ENCODE measurements at regions not wholly inside any gene's neighbourhood (a gene's known extent, or its start where the extent isn't known, plus 50 kb on each side); places are given as distances from the start of the nearest gene placed in this dataset.

DNA sequence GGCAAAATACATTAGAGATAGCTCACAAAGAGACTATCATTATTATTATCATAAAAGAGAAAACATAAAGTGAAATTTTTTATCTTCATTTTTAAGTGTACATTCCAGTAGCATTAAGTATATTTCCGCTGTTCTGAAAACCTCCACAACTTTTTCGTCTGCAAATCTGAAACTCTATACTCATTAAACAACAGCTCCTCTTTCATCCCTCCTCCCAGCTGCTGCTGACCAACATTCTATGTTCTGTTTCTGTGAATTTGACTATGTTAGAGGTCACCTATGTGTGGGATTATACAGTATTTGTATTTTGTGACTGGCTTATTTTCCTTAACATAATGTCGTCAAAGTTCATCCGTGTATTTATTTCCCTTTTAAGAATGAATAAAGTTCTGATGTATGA, 429.3 kb upstream of the TPK1 start (continued):
- TF ChIP-seq SIN3A (IDR thresholded peaks at IDR 0.05; ENCODE audit: low read depth) (no peak), SP1 (IDR thresholded peaks at IDR 0.05; ENCODE audit: low read depth) (no peak), CBX3 (IDR thresholded peaks at IDR 0.05; ENCODE audit: low read depth) (no peak), ZFX (IDR thresholded peaks at IDR 0.05) (no peak)
- TF ChIP-seq, protein P1, sequence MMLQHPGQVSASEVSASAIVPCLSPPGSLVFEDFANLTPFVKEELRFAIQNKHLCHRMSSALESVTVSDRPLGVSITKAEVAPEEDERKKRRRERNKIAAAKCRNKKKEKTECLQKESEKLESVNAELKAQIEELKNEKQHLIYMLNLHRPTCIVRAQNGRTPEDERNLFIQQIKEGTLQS (IDR thresholded peaks at IDR 0.05) = no peak

DNA sequence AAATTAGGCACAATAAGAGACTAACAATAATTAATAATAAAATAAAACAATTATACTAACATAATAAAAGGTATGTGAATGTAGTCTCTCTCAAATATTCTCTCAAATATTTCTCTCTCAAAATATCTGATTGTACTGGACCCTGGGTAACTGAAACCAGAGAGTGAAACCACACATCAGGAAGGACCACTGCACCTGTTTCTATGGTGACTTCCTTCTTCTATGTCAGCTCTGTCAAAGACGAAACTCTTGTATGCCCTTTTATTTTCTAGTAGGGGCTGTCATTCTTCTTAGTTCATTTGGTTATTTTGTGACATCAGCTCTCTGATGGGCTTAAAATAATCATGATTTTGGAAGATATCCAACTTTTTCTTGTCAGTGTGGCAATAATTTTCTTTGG, 428.0 kb upstream of the TPK1 start:
- H3K9ac ChIP-seq (ENCODE audit: low read length) = no peak overlapping the region
- peaks cover 5 to 17% of the 10 kb centered on the region in 2 experiments; a peak in 2 of 4 replicates for H3K9me3 ChIP-seq (ENCODE audit: control insufficient read depth in 1 of 2, insufficient read depth in 1 of 2, low read depth in 1 of 2, low read length in 2 of 2)
- RAD21 ChIA-PET (ENCODE audit: low non-redundant PET in 1 of 2, low total read pairs in 2 of 2, uncharacterized antibody in 2 of 2, unreplicated experiment in 2 of 2) = no interaction called here
- TF ChIP-seq, protein P2, sequence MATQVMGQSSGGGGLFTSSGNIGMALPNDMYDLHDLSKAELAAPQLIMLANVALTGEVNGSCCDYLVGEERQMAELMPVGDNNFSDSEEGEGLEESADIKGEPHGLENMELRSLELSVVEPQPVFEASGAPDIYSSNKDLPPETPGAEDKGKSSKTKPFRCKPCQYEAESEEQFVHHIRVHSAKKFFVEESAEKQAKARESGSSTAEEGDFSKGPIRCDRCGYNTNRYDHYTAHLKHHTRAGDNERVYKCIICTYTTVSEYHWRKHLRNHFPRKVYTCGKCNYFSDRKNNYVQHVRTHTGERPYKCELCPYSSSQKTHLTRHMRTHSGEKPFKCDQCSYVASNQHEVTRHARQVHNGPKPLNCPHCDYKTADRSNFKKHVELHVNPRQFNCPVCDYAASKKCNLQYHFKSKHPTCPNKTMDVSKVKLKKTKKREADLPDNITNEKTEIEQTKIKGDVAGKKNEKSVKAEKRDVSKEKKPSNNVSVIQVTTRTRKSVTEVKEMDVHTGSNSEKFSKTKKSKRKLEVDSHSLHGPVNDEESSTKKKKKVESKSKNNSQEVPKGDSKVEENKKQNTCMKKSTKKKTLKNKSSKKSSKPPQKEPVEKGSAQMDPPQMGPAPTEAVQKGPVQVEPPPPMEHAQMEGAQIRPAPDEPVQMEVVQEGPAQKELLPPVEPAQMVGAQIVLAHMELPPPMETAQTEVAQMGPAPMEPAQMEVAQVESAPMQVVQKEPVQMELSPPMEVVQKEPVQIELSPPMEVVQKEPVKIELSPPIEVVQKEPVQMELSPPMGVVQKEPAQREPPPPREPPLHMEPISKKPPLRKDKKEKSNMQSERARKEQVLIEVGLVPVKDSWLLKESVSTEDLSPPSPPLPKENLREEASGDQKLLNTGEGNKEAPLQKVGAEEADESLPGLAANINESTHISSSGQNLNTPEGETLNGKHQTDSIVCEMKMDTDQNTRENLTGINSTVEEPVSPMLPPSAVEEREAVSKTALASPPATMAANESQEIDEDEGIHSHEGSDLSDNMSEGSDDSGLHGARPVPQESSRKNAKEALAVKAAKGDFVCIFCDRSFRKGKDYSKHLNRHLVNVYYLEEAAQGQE (IDR thresholded peaks at IDR 0.05; ENCODE audit: low read depth) = no peak
- TF ChIP-seq, protein P3, sequence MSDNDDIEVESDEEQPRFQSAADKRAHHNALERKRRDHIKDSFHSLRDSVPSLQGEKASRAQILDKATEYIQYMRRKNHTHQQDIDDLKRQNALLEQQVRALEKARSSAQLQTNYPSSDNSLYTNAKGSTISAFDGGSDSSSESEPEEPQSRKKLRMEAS (IDR thresholded peaks at IDR 0.05) = no peak
- no peak for TF ChIP-seq EZH2 (IDR thresholded peaks at IDR 0.05)
- TF ChIP-seq, protein P4, sequence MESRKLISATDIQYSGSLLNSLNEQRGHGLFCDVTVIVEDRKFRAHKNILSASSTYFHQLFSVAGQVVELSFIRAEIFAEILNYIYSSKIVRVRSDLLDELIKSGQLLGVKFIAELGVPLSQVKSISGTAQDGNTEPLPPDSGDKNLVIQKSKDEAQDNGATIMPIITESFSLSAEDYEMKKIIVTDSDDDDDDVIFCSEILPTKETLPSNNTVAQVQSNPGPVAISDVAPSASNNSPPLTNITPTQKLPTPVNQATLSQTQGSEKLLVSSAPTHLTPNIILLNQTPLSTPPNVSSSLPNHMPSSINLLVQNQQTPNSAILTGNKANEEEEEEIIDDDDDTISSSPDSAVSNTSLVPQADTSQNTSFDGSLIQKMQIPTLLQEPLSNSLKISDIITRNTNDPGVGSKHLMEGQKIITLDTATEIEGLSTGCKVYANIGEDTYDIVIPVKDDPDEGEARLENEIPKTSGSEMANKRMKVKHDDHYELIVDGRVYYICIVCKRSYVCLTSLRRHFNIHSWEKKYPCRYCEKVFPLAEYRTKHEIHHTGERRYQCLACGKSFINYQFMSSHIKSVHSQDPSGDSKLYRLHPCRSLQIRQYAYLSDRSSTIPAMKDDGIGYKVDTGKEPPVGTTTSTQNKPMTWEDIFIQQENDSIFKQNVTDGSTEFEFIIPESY (IDR thresholded peaks at IDR 0.05; ENCODE audit: extremely low read depth, insufficient replicate concordance, low read length) = no peak
- TF ChIP-seq POLR2A (IDR thresholded peaks at IDR 0.05; ENCODE audit: borderline replicate concordance, extremely low read depth, insufficient read depth, insufficient read length) = no peak
- no peak for TF ChIP-seq SRF (IDR thresholded peaks at IDR 0.05; ENCODE audit: low read depth)
- no peak for TF ChIP-seq TCF7L2 (IDR thresholded peaks at IDR 0.05; ENCODE audit: borderline replicate concordance, extremely low read depth, insufficient read depth, insufficient read length)
- TF ChIP-seq EGR1 (IDR thresholded peaks at IDR 0.05; ENCODE audit: low read depth) = no peak
- no peak for TF ChIP-seq ZFX (IDR thresholded peaks at IDR 0.05)
- no peak for TF ChIP-seq FOSL1 (IDR thresholded peaks at IDR 0.05; ENCODE audit: low read depth)
- TF ChIP-seq POLR2AphosphoS5 (IDR thresholded peaks at IDR 0.05; ENCODE audit: low read depth, low read length) = no peak
- TF ChIP-seq CBX3 (IDR thresholded peaks at IDR 0.05; ENCODE audit: low read depth) = no peak
- TF ChIP-seq CEBPB (IDR thresholded peaks at IDR 0.05; ENCODE audit: low read depth) = no peak
- TF ChIP-seq EZH2phosphoT487 (IDR thresholded peaks at IDR 0.05; ENCODE audit: borderline replicate concordance) = no peak
- no peak for TF ChIP-seq RAD21 (IDR thresholded peaks at IDR 0.05; ENCODE audit: low read depth)
- BruUV-seq (replicated peaks) = no TSS peak
- POLR2A ChIA-PET = no interaction called here
- no peaks in the 10 kb centered on the region for H3K9me2 ChIP-seq (ENCODE audit: insufficient read depth)
- no peaks in the 10 kb centered on the region for H3K4me1 ChIP-seq (ENCODE audit: control insufficient read depth in 1 of 2, insufficient read depth in 2 of 2, low read length in 2 of 2)
- ATAC-seq = no peak
- CTCF ChIA-PET = interaction anchor here (0.7 kb wide), 1 partner anchor 61 kb away, joined by 4 read pairs; no protein-coding TSS in a partner anchor
- no peak for DNase-seq (ENCODE audit: low read depth, low spot score)
- no peaks in the 10 kb centered on the region for H3K27me3 ChIP-seq (ENCODE audit: insufficient read depth, low read length)
- H3K79me2 ChIP-seq (ENCODE audit: insufficient read depth, low read length) = no peaks in the 10 kb centered on the region
- intact Hi-C loops (cut with micrococcal nuclease) = no loop called here
- H3K4me2 ChIP-seq (ENCODE audit: low read length) = no peak overlapping the region
- H2AFZ ChIP-seq (ENCODE audit: low read depth, low read length, poor library complexity, severe bottlenecking) = no peak overlapping the region
- no peaks in the 10 kb centered on the region for H4K20me1 ChIP-seq (ENCODE audit: insufficient read depth)
- H3K36me3 ChIP-seq (ENCODE audit: control insufficient read depth in 1 of 2, insufficient read depth in 2 of 2, low read length in 2 of 2) = no peaks in the 10 kb centered on the region
- H3K4me3 ChIP-seq (replicated peaks in 1 of 2; ENCODE audit: low read depth in 1 of 2, low read length in 2 of 2) = no peak overlapping the region
- H3K27ac ChIP-seq (ENCODE audit: low read depth, low read length) = no peak overlapping the region

Data from HCT116 (cell line).